ENCODE measurements at regions not wholly inside any gene's neighbourhood (a gene's known extent, or its start where the extent isn't known, plus 50 kb on each side); places are given as distances from the start of the nearest gene placed in this dataset.

- TF ChIP-seq, protein P1, sequence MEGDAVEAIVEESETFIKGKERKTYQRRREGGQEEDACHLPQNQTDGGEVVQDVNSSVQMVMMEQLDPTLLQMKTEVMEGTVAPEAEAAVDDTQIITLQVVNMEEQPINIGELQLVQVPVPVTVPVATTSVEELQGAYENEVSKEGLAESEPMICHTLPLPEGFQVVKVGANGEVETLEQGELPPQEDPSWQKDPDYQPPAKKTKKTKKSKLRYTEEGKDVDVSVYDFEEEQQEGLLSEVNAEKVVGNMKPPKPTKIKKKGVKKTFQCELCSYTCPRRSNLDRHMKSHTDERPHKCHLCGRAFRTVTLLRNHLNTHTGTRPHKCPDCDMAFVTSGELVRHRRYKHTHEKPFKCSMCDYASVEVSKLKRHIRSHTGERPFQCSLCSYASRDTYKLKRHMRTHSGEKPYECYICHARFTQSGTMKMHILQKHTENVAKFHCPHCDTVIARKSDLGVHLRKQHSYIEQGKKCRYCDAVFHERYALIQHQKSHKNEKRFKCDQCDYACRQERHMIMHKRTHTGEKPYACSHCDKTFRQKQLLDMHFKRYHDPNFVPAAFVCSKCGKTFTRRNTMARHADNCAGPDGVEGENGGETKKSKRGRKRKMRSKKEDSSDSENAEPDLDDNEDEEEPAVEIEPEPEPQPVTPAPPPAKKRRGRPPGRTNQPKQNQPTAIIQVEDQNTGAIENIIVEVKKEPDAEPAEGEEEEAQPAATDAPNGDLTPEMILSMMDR (IDR thresholded peaks at IDR 0.05; ENCODE audit: low read depth, low read length, poor library complexity, severe bottlenecking), result no peak
- no peak for TF ChIP-seq EZH2phosphoT487 (IDR thresholded peaks at IDR 0.05; ENCODE audit: borderline replicate concordance, low read length)
Measured at GRCh38 chr11:28481616-28482480, 373.7 kb downstream of the METTL15 start.

Measured in DOHH2 (cell line).